HG03039 (cell line): ENCODE measurements at regions not wholly inside any gene's neighbourhood (a gene's known extent, or its start where the extent isn't known, plus 50 kb on each side); places are given as distances from the start of the nearest gene placed in this dataset.

ENCODE experiments used
- ATAC-seq: cut with Tn5 transposase; IDR thresholded peaks from one replicate; pipeline ENCODE4 v1.9.1; 2021; ENCODE audit warnings: mild to moderate bottlenecking, moderate library complexity; ENCODE audit not compliant: unreplicated experiment

- ATAC-seq, result no peak
Measured at GRCh38 chr1:65670518-65670917, 122.2 kb upstream of the PDE4B start.

GRCh38 chr1:65674522-65674921 is 118.2 kb upstream of the PDE4B start:
- ATAC-seq, result no peak

- ATAC-seq, result no peak
Measured at GRCh38 chr1:65679773-65680172, 112.9 kb upstream of the PDE4B start.

GRCh38 chr1:65681096-65681495 is 111.6 kb upstream of the PDE4B start:
- no peak for ATAC-seq

GRCh38 chr1:65687428-65688214 is 105.1 kb upstream of the PDE4B start:
- ATAC-seq, result no peak

GRCh38 chr1:65688215-65688566 is 104.5 kb upstream of the PDE4B start:
- no peak for ATAC-seq

GRCh38 chr1:65688848-65689247 is 103.8 kb upstream of the PDE4B start:
- no peak for ATAC-seq

GRCh38 chr1:65691152-65691900 is 101.4 kb upstream of the PDE4B start:
- ATAC-seq, result no peak

- ATAC-seq, result no peak
Measured at GRCh38 chr1:65691972-65692371, 100.7 kb upstream of the PDE4B start.

- ATAC-seq, result no peak
Measured at GRCh38 chr1:65694126-65694525, 98.6 kb upstream of the PDE4B start.

GRCh38 chr1:65694933-65695332 is 97.8 kb upstream of the PDE4B start:
- ATAC-seq, result no peak

GRCh38 chr1:65698590-65698989 is 94.1 kb upstream of the PDE4B start:
- no peak for ATAC-seq

GRCh38 chr1:65703853-65704252 is 88.8 kb upstream of the PDE4B start:
- peak; percentile 51 for ATAC-seq

- peak; percentile 62 for ATAC-seq
Measured at GRCh38 chr1:65704318-65704717, 88.4 kb upstream of the PDE4B start.

GRCh38 chr1:65717815-65718454 is 74.8 kb upstream of the PDE4B start:
- ATAC-seq, result no peak

GRCh38 chr1:65719391-65719790 is 73.3 kb upstream of the PDE4B start:
- ATAC-seq, result no peak

- no peak for ATAC-seq
Measured at GRCh38 chr1:65722461-65722860, 70.2 kb upstream of the PDE4B start.

GRCh38 chr1:65724151-65724550 is 68.5 kb upstream of the PDE4B start:
- ATAC-seq, result no peak

GRCh38 chr1:65725064-65725463 is 67.6 kb upstream of the PDE4B start:
- no peak for ATAC-seq

- ATAC-seq, result no peak
Measured at GRCh38 chr1:65728504-65728903, 64.2 kb upstream of the PDE4B start.

- no peak for ATAC-seq
Measured at GRCh38 chr1:65729259-65729658, 63.4 kb upstream of the PDE4B start.

- ATAC-seq, result no peak
Measured at GRCh38 chr1:65734979-65735378, 57.7 kb upstream of the PDE4B start.
